ENCODE measurements at regions not wholly inside any gene's neighbourhood (a gene's known extent, or its start where the extent isn't known, plus 50 kb on each side); places are given as distances from the start of the nearest gene placed in this dataset.

DNA sequence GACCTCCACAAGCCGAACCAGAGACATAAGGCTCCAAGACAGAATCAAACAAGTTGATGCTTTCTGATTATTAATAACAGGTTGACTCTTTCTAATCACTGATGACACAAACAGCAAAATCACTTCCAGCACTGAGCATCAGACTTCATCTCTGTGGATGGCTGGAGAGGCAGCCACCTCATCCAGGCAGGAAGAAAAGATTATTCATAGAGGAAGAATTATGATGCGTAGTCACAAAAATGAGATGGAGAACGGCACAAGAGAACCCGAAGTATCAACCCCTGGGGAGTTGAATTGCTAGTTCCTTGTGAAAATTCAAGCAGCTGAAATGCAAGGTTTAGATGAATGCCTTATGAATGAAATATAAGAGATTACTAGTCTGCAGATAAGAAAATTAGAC is 49.9 kb upstream of the LMCD1 start:
- TF ChIP-seq CTCF (IDR thresholded peaks at IDR 0.05) (no peak), EP300 (IDR thresholded peaks at IDR 0.05; ENCODE audit: low read depth) (no peak), POLR2AphosphoS5 (IDR thresholded peaks at IDR 0.05) (no peak), POLR2A (IDR thresholded peaks at IDR 0.05) (no peak)
